ENCODE measurements at regions not wholly inside any gene's neighbourhood (a gene's known extent, or its start where the extent isn't known, plus 50 kb on each side); places are given as distances from the start of the nearest gene placed in this dataset.
A peak's percentile ranks its signal among the peaks of the same experiment; 100 is the strongest.

- Histone ChIP-seq H3K9me3 (no peaks in the 10 kb centered on the region), H3K4me3 (no peak overlapping the region), H3K27me3 (no peaks in the 10 kb centered on the region), H3K27ac (no peak overlapping the region), H3K4me1 (no peaks in the 10 kb centered on the region), H3K36me3 (no peaks in the 10 kb centered on the region)
- intact Hi-C loops (cut with DNase I; ENCODE audit: low total_unique reads), result no loop called here
- DNase-seq (no peak), ATAC-seq (no peak)
- no peak for TF ChIP-seq CTCF (IDR thresholded peaks at IDR 0.05 in 4 of 5, conservative IDR thresholded peaks at IDR 0.05 in 1 of 5)
- in situ Hi-C loops (cut with MboI; ENCODE audit: low sequenced_read_pairs in 4 of 4), result loop anchor here in 1 of 4 donors (25.0 kb wide), 1 partner anchor 325 kb away; no protein-coding TSS in a partner anchor
These were observed 339.7 kb upstream of the PITX2 start for GRCh38 chr4:110962616-110963015.

DNA sequence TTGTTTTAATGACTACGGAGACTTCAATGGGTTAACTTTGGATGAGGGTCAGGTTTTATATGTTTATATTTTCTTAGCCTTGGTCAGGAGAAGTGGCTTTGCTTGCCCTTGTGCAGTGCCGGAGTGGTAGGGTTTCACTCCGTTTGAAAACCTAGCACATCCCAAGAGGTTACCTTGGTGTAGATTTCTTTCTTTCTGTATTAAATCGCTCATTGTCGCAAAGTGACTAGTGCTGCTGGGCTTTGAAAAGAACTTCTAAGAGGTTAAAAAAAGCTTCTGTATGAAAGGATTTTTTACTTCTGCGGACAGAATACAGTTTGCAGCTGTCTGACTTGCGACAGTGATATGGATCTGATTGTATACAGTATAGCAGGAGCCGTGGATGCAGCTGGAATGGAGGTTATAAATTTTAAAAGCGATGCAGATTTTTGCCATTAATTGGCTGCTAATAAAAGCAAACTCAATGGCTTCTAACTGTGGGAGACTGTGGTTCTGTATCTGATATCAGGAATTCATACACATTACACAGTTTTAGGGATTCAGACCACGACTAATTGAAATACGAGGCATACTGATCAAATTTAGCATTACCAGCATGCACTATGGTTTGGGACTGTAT is 340.9 kb upstream of the PITX2 start:
- intact Hi-C loops (cut with DNase I; ENCODE audit: low total_unique reads) (no loop called here), in situ Hi-C loops (cut with MboI; ENCODE audit: low sequenced_read_pairs in 4 of 4) (loop anchor here in 1 of 4 donors (25.0 kb wide), 1 partner anchor 326 kb away; no protein-coding TSS in a partner anchor)
- ATAC-seq, result no peak

GRCh38 chr4:110967936-110968335 is 345.1 kb upstream of the PITX2 start:
- Histone ChIP-seq H3K4me1 (no peaks in the 10 kb centered on the region), H3K36me3 (no peaks in the 10 kb centered on the region), H3K27me3 (no peaks in the 10 kb centered on the region), H3K4me3 (no peak overlapping the region), H3K27ac (no peak overlapping the region), H3K9me3 (no peaks in the 10 kb centered on the region)
- no peak for ATAC-seq
- TF ChIP-seq CTCF (IDR thresholded peaks at IDR 0.05 in 4 of 5, conservative IDR thresholded peaks at IDR 0.05 in 1 of 5), result no peak
- in situ Hi-C loops (cut with MboI; ENCODE audit: low sequenced_read_pairs in 4 of 4) (loop anchor here in 1 of 4 donors (25.0 kb wide), 1 partner anchor 331 kb away; no protein-coding TSS in a partner anchor), intact Hi-C loops (cut with DNase I; ENCODE audit: low total_unique reads) (no loop called here)
- DNase-seq, result no peak

More for the DNA sequence above, 340.9 kb upstream of the PITX2 start:
- H3K36me3 ChIP-seq, result no peaks in the 10 kb centered on the region
- TF ChIP-seq POLR2A (IDR thresholded peaks at IDR 0.05) (no peak), CTCF (IDR thresholded peaks at IDR 0.05 in 4 of 5, conservative IDR thresholded peaks at IDR 0.05 in 1 of 5) (no peak)
- no peaks in the 10 kb centered on the region for H3K27me3 ChIP-seq
- no peaks in the 10 kb centered on the region for H3K4me1 ChIP-seq
- DNase-seq, result no peak
- H3K9me3 ChIP-seq, result no peaks in the 10 kb centered on the region
- H3K4me3 ChIP-seq, result no peak overlapping the region
- H3K27ac ChIP-seq, result no peak overlapping the region

DNA sequence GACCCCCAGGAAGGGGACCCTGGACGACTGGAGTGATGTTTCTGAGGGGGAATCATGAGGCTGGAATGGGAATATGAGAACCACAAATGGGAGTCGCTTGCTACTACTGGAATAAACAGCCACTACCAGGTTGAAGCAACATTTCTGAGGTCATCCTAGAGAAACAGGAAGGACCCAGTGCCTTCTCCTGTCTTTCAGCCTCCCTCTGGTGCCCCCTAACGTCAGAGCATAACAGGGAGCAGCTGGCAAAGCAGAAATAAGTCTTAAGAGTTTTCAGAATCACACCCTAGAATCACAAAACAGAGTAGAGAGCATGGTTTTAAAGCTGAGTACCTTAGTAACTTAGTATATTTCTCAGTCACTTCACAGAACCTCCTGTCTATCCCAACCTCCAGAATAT is 347.8 kb upstream of the PITX2 start:
- no peak for ATAC-seq

More for the DNA sequence above, 347.8 kb upstream of the PITX2 start:
- in situ Hi-C loops (cut with MboI; ENCODE audit: low sequenced_read_pairs in 4 of 4) (loop anchor here in 1 of 4 donors (25.0 kb wide), 1 partner anchor 333 kb away; no protein-coding TSS in a partner anchor), intact Hi-C loops (cut with DNase I; ENCODE audit: low total_unique reads) (loop anchor here (5.0 kb wide), 1 partner anchor 338 kb away; no protein-coding TSS in a partner anchor)
- DNase-seq, result peak in 1 of 2 donors; percentile 15
- Histone ChIP-seq H3K4me1 (no peaks in the 10 kb centered on the region), H3K36me3 (no peaks in the 10 kb centered on the region), H3K27me3 (no peaks in the 10 kb centered on the region), H3K27ac (no peak overlapping the region), H3K9me3 (no peaks in the 10 kb centered on the region), H3K4me3 (no peak overlapping the region)
- TF ChIP-seq CTCF (IDR thresholded peaks at IDR 0.05 in 4 of 5, conservative IDR thresholded peaks at IDR 0.05 in 1 of 5), result peak in 3 of 5 experiments; percentile 28 to 43 (median 29)
- no peak for TF ChIP-seq POLR2A (IDR thresholded peaks at IDR 0.05)
